ENCODE measurements at regions not wholly inside any gene's neighbourhood (a gene's known extent, or its start where the extent isn't known, plus 50 kb on each side); places are given as distances from the start of the nearest gene placed in this dataset.

GRCh38 chr2:193331676-193332075 is 1136.9 kb upstream of the TMEFF2 start:
- ChIA-PET POLR2A (interaction anchor here (0.6 kb wide), 1 partner anchor 442 kb away, joined by 3 read pairs; no protein-coding TSS in a partner anchor), CTCF (interaction anchor here (0.6 kb wide), 1 partner anchor 259 kb away, joined by 5 read pairs; no protein-coding TSS in a partner anchor)
- ATAC-seq (no peak), DNase-seq (ENCODE audit: low spot score) (no peak)
- H3K9me3 Mint-ChIP-seq: no peaks in the 10 kb centered on the region
- H3K27ac Mint-ChIP-seq: no peak overlapping the region
- no peak overlapping the region for H3K4me3 Mint-ChIP-seq
- H3K36me3 Mint-ChIP-seq: no peaks in the 10 kb centered on the region
- TF ChIP-seq NR2C2 (CRISPR knock-in tag; IDR thresholded peaks at IDR 0.05): no peak
- no peak for TF ChIP-seq STAT6 (CRISPR knock-in tag; conservative IDR thresholded peaks at IDR 0.05; ENCODE audit: low read depth)
- H3K27me3 Mint-ChIP-seq (ENCODE audit: low read depth): no peaks in the 10 kb centered on the region
- H3K4me1 Mint-ChIP-seq: no peaks in the 10 kb centered on the region

GRCh38 chr2:193326296-193326695 is 1131.6 kb upstream of the TMEFF2 start:
- H3K9me3 Mint-ChIP-seq: no peaks in the 10 kb centered on the region
- H3K36me3 Mint-ChIP-seq: no peaks in the 10 kb centered on the region
- CTCF ChIA-PET: no interaction called here
- ATAC-seq (no peak), DNase-seq (ENCODE audit: low spot score) (no peak)
- H3K27me3 Mint-ChIP-seq (ENCODE audit: low read depth): no peaks in the 10 kb centered on the region
- H3K4me1 Mint-ChIP-seq: peaks cover 4% of the 10 kb centered on the region
- no peak overlapping the region for H3K4me3 Mint-ChIP-seq
- H3K27ac Mint-ChIP-seq: no peak overlapping the region
- POLR2A ChIA-PET: no interaction called here
- TF ChIP-seq PREB (CRISPR knock-in tag; IDR thresholded peaks at IDR 0.05; ENCODE audit: borderline replicate concordance) (no peak), FOXK1 (CRISPR knock-in tag; IDR thresholded peaks at IDR 0.05) (no peak), GABPB1 (CRISPR knock-in tag; IDR thresholded peaks at IDR 0.05) (no peak), ZNF317 (CRISPR knock-in tag; IDR thresholded peaks at IDR 0.05; ENCODE audit: borderline replicate concordance, low read depth) (no peak), MXD4 (CRISPR knock-in tag; IDR thresholded peaks at IDR 0.05; ENCODE audit: borderline replicate concordance) (no peak), PRDM15 (CRISPR knock-in tag; IDR thresholded peaks at IDR 0.05) (no peak), CBFB (CRISPR knock-in tag; IDR thresholded peaks at IDR 0.05; ENCODE audit: low read depth) (no peak), ZNF138 (CRISPR knock-in tag; conservative IDR thresholded peaks at IDR 0.05) (no peak), ZMAT4 (CRISPR knock-in tag; IDR thresholded peaks at IDR 0.05) (no peak), ZNF219 (CRISPR knock-in tag; IDR thresholded peaks at IDR 0.05; ENCODE audit: borderline replicate concordance) (no peak), TP53 (CRISPR knock-in tag; IDR thresholded peaks at IDR 0.05) (no peak), OVOL2 (CRISPR knock-in tag; IDR thresholded peaks at IDR 0.05; ENCODE audit: borderline replicate concordance) (no peak), KAT7 (CRISPR knock-in tag; IDR thresholded peaks at IDR 0.05; ENCODE audit: borderline replicate concordance) (no peak), RORB (CRISPR knock-in tag; IDR thresholded peaks at IDR 0.05) (no peak), ZNF532 (CRISPR knock-in tag; IDR thresholded peaks at IDR 0.05; ENCODE audit: borderline replicate concordance) (no peak), ELF4 (CRISPR knock-in tag; IDR thresholded peaks at IDR 0.05; ENCODE audit: low read depth) (no peak)
- TF ChIP-seq, protein P1, sequence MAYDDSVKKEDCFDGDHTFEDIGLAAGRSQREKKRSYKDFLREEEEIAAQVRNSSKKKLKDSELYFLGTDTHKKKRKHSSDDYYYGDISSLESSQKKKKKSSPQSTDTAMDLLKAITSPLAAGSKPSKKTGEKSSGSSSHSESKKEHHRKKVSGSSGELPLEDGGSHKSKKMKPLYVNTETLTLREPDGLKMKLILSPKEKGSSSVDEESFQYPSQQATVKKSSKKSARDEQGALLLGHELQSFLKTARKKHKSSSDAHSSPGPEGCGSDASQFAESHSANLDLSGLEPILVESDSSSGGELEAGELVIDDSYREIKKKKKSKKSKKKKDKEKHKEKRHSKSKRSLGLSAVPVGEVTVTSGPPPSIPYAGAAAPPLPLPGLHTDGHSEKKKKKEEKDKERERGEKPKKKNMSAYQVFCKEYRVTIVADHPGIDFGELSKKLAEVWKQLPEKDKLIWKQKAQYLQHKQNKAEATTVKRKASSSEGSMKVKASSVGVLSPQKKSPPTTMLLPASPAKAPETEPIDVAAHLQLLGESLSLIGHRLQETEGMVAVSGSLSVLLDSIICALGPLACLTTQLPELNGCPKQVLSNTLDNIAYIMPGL (CRISPR knock-in tag; IDR thresholded peaks at IDR 0.05): no peak

Data from WTC11 (cell line).